ENCODE measurements at regions not wholly inside any gene's neighbourhood (a gene's known extent, or its start where the extent isn't known, plus 50 kb on each side); places are given as distances from the start of the nearest gene placed in this dataset.
A peak's percentile ranks its signal among the peaks of the same experiment; 100 is the strongest.

DNA sequence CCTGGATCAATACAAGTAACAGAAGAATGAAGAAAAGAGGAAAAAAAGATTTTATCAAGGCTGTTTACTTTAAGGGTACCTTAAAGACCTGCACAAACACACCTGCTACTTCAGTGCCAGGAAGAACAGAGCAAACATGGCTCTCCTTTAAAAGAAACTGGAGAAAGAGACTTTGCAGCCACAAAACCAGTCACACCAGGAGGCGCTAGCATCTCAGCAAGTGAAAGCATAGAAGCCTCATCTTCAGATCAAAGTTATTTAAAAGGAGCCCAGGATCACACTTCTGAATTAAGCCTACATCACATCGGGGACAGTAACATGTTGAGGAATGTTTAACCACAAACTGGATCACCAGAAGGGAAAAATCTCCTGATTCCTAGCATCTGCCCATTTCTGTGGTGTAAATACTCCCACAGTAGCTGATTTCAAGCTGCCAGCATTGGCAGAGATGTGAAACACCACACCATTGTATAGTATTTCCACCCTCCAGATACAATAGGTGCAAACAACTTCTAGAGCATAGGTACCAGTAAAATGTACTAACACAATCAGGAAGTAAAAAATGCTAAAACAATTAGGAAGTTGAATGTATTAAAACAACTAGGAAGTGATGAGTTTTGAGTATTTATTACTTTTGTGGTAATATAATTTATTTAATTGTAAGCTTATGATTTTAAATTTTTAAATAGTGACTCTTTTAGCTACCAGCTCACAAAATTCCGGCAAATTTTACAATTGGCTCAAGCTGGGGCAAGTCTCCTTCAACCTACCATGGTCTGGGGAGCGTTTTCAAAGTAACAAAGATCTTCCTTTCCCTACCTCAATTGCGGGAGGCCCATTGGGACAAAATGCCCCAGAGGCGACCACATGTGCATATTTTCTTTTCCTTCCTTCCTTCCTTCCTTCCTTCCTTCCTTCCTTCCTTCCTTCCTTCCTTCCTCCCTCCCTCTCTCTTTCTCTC, 105.3 kb upstream of the CLDN14 start:
- TF ChIP-seq, protein P1, sequence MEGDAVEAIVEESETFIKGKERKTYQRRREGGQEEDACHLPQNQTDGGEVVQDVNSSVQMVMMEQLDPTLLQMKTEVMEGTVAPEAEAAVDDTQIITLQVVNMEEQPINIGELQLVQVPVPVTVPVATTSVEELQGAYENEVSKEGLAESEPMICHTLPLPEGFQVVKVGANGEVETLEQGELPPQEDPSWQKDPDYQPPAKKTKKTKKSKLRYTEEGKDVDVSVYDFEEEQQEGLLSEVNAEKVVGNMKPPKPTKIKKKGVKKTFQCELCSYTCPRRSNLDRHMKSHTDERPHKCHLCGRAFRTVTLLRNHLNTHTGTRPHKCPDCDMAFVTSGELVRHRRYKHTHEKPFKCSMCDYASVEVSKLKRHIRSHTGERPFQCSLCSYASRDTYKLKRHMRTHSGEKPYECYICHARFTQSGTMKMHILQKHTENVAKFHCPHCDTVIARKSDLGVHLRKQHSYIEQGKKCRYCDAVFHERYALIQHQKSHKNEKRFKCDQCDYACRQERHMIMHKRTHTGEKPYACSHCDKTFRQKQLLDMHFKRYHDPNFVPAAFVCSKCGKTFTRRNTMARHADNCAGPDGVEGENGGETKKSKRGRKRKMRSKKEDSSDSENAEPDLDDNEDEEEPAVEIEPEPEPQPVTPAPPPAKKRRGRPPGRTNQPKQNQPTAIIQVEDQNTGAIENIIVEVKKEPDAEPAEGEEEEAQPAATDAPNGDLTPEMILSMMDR (conservative IDR thresholded peaks at IDR 0.05; ENCODE audit: low read length), result peak; percentile 71
- no peak for TF ChIP-seq EZH2phosphoT487 (IDR thresholded peaks at IDR 0.05; ENCODE audit: borderline replicate concordance, low read depth, low read length)

All from OCI-LY7 (cell line).